HG02840 (cell line): ENCODE measurements at regions not wholly inside any gene's neighbourhood (a gene's known extent, or its start where the extent isn't known, plus 50 kb on each side); places are given as distances from the start of the nearest gene placed in this dataset.

Experiments
- ATAC-seq: cut with Tn5 transposase; IDR thresholded peaks from one replicate; pipeline ENCODE4 v1.9.1; 2021; ENCODE audit warnings: mild to moderate bottlenecking, moderate library complexity, moderate number of reproducible peaks; ENCODE audit not compliant: unreplicated experiment, low FRiP score

- ATAC-seq, result no peak
Measured at GRCh38 chr5:60219921-60220320, 326.4 kb upstream of the PDE4D start.

- ATAC-seq, result no peak
Measured at GRCh38 chr5:60210810-60211209, 317.3 kb upstream of the PDE4D start.

- no peak for ATAC-seq
Measured at GRCh38 chr5:60209146-60209840, 315.8 kb upstream of the PDE4D start.

GRCh38 chr5:60208716-60209115 is 315.2 kb upstream of the PDE4D start:
- ATAC-seq, result no peak

GRCh38 chr5:60207040-60207439 is 313.5 kb upstream of the PDE4D start:
- peak; percentile 68 for ATAC-seq

- no peak for ATAC-seq
Measured at GRCh38 chr5:60206234-60206633, 312.7 kb upstream of the PDE4D start.

- no peak for ATAC-seq
Measured at GRCh38 chr5:60205071-60205470, 311.5 kb upstream of the PDE4D start.

- ATAC-seq, result no peak
Measured at GRCh38 chr5:60196385-60197113, 303.0 kb upstream of the PDE4D start.

- ATAC-seq, result no peak
Measured at GRCh38 chr5:60195551-60195950, 302.0 kb upstream of the PDE4D start.

GRCh38 chr5:60195083-60195482 is 301.6 kb upstream of the PDE4D start:
- ATAC-seq, result no peak

GRCh38 chr5:60185231-60186099 is 291.9 kb upstream of the PDE4D start:
- no peak for ATAC-seq

GRCh38 chr5:60184606-60185005 is 291.1 kb upstream of the PDE4D start:
- ATAC-seq, result no peak

- no peak for ATAC-seq
Measured at GRCh38 chr5:60183881-60184280, 290.4 kb upstream of the PDE4D start.

- no peak for ATAC-seq
Measured at GRCh38 chr5:60178101-60178500, 284.6 kb upstream of the PDE4D start.

GRCh38 chr5:60177596-60177995 is 284.1 kb upstream of the PDE4D start:
- no peak for ATAC-seq

GRCh38 chr5:60173667-60174066 is 280.1 kb upstream of the PDE4D start:
- ATAC-seq, result no peak

- no peak for ATAC-seq
Measured at GRCh38 chr5:60163762-60164161, 270.2 kb upstream of the PDE4D start.

- no peak for ATAC-seq
Measured at GRCh38 chr5:60162441-60162840, 268.9 kb upstream of the PDE4D start.

- ATAC-seq, result peak; percentile 62
Measured at GRCh38 chr5:60161340-60161934, 267.9 kb upstream of the PDE4D start.

GRCh38 chr5:60149081-60149480 is 255.6 kb upstream of the PDE4D start:
- no peak for ATAC-seq

GRCh38 chr5:60148366-60148765 is 254.8 kb upstream of the PDE4D start:
- no peak for ATAC-seq
